H9 (cell line): ENCODE measurements at regions not wholly inside any gene's neighbourhood (a gene's known extent, or its start where the extent isn't known, plus 50 kb on each side); places are given as distances from the start of the nearest gene placed in this dataset.

Experiments used
- DNase-seq: peaks from one replicate; pipeline ENCODE4 v3.0.0-alpha.2; 2017
- H2AFZ ChIP-seq: one replicate; pipeline ENCODE4 v1.6.1; 2013; ENCODE audit warnings: mild to moderate bottlenecking, low read length, control low read depth, moderate library complexity
- H2AK5ac ChIP-seq: 2 replicates; pipeline ENCODE4 v1.6.1; 2013; ENCODE audit warnings: low read length, control low read depth, mixed read lengths; ENCODE audit not compliant: insufficient read length
- H2BK120ac ChIP-seq: one replicate; pipeline ENCODE4 v1.6.1; 2013; ENCODE audit warnings: low read depth, mild to moderate bottlenecking, low read length, control low read depth, inconsistent platforms; ENCODE audit not compliant: poor library complexity, severe bottlenecking
- H2BK12ac ChIP-seq: 2 replicates; pipeline ENCODE4 v1.6.1; 2013; ENCODE audit warnings: low read length, control low read depth, mixed read lengths, low read depth; ENCODE audit not compliant: insufficient read length
- H2BK15ac ChIP-seq: 2 replicates; pipeline ENCODE4 v1.6.1; 2013; ENCODE audit warnings: low read depth, low read length, control low read depth
- H2BK20ac ChIP-seq: one replicate; pipeline ENCODE4 v1.6.1; 2013; ENCODE audit warnings: low read depth, mild to moderate bottlenecking, low read length, control low read depth, inconsistent platforms; ENCODE audit not compliant: poor library complexity, severe bottlenecking
- H2BK5ac ChIP-seq: 2 replicates; pipeline ENCODE4 v1.6.1; 2013; ENCODE audit warnings: low read length, control low read depth, mixed read lengths; ENCODE audit not compliant: insufficient read length
- H3K14ac ChIP-seq: 2 replicates; pipeline ENCODE4 v1.6.1; 2013; ENCODE audit warnings: low read length, control low read depth; ENCODE audit not compliant: insufficient read depth
- H3K18ac ChIP-seq: 2 replicates; pipeline ENCODE4 v1.6.1; 2013; ENCODE audit warnings: low read depth, mild to moderate bottlenecking, mixed read lengths, low read length, control low read depth; ENCODE audit not compliant: insufficient read length
- H3K23ac ChIP-seq: 2 replicates; pipeline ENCODE4 v1.6.1; 2013; ENCODE audit warnings: low read length, control low read depth, mixed read lengths, low read depth; ENCODE audit not compliant: insufficient read length
- H3K23me2 ChIP-seq: 2 replicates; pipeline ENCODE4 v1.6.1; 2013; ENCODE audit warnings: low read depth, mild to moderate bottlenecking, mixed read lengths, low read length, control low read depth; ENCODE audit not compliant: insufficient read length, poor library complexity, severe bottlenecking
- H3K27ac ChIP-seq: 2 replicates; pipeline ENCODE4 v1.5.1; 2013; ENCODE audit warnings: low read length, control low read depth, mixed read lengths, low read depth; ENCODE audit not compliant: insufficient read length
- H3K27me3 ChIP-seq: 2 replicates; pipeline ENCODE4 v1.6.1; 2013; ENCODE audit warnings: low read length, control low read depth, inconsistent platforms; ENCODE audit not compliant: insufficient read depth
- H3K4ac ChIP-seq: 2 replicates; pipeline ENCODE4 v1.6.1; 2013; ENCODE audit warnings: low read depth, mild to moderate bottlenecking, control low read depth, inconsistent platforms, low read length, moderate library complexity
- H3K4me1 ChIP-seq: 2 replicates; pipeline ENCODE4 v1.6.1; 2013; ENCODE audit warnings: low read length, control low read depth, inconsistent platforms; ENCODE audit not compliant: insufficient read depth
- H3K4me2 ChIP-seq: 2 replicates; pipeline ENCODE4 v1.6.1; 2013; ENCODE audit warnings: low read length, control low read depth, mixed read lengths; ENCODE audit not compliant: insufficient read length, insufficient read depth
- H3K56ac ChIP-seq: 2 replicates; pipeline ENCODE4 v1.6.1; 2013; ENCODE audit warnings: low read depth, mild to moderate bottlenecking, mixed read lengths, low read length, control low read depth; ENCODE audit not compliant: insufficient read length
- H3K79me1 ChIP-seq: 2 replicates; pipeline ENCODE4 v1.6.1; 2013; ENCODE audit warnings: low read depth, mild to moderate bottlenecking, moderate library complexity, low read length, control low read depth, inconsistent platforms; ENCODE audit not compliant: insufficient read depth, poor library complexity, severe bottlenecking
- H3K79me2 ChIP-seq: 2 replicates; pipeline ENCODE4 v1.6.1; 2013; ENCODE audit warnings: low read length, control low read depth, inconsistent platforms; ENCODE audit not compliant: insufficient read depth
- H3K9ac ChIP-seq: 2 replicates; pipeline ENCODE4 v1.6.1; 2013; ENCODE audit warnings: low read length, control low read depth, mixed read lengths; ENCODE audit not compliant: insufficient read length; ENCODE audit errors: extremely low read depth
- H3K9me3 ChIP-seq: one replicate; pipeline ENCODE4 v1.6.1; 2013; ENCODE audit warnings: low read depth, low read length, inconsistent platforms; ENCODE audit not compliant: control insufficient read depth
- H3T11ph ChIP-seq: one replicate; pipeline ENCODE4 v1.6.1; 2013; ENCODE audit warnings: mild to moderate bottlenecking, low read length, control low read depth, inconsistent platforms
- H4K20me1 ChIP-seq: one replicate; pipeline ENCODE4 v1.6.1; 2013; ENCODE audit not compliant: control insufficient read depth, insufficient read length, insufficient read depth
- H4K5ac ChIP-seq: 2 replicates; pipeline ENCODE4 v1.6.1; 2013; ENCODE audit warnings: low read depth, mild to moderate bottlenecking, mixed read lengths, low read length, control low read depth; ENCODE audit not compliant: insufficient read length
- H4K8ac ChIP-seq: replicated peaks from 2 replicates; pipeline ENCODE4 v1.6.1; 2013; ENCODE audit warnings: low read length, control low read depth, mixed read lengths, low read depth; ENCODE audit not compliant: insufficient read length
- H4K91ac ChIP-seq: 2 replicates; pipeline ENCODE4 v1.6.1; 2013; ENCODE audit warnings: low read depth, mild to moderate bottlenecking, moderate library complexity, mixed read lengths, low read length, control low read depth; ENCODE audit not compliant: insufficient read length
- H3K27ac Mint-ChIP-seq, 3 experiments: 2 replicates in 2 of 3; 3 replicates in 1 of 3; pipeline ENCODE4 v1.8.0; 2020 to 2021; ENCODE audit warnings: mixed read lengths in 3 of 3, mild to moderate bottlenecking in 1 of 3, moderate library complexity in 1 of 3
- H3K27me3 Mint-ChIP-seq: 2 replicates; pipeline ENCODE4 v1.8.0; 2021; ENCODE audit warnings: low read depth, mild to moderate bottlenecking, moderate library complexity, mixed read lengths
- H3K36me3 Mint-ChIP-seq, 3 experiments: 2 replicates in 2 of 3; 3 replicates in 1 of 3; pipeline ENCODE4 v1.8.0; 2020 to 2021; ENCODE audit warnings: low read depth in 3 of 3, mixed read lengths in 3 of 3; ENCODE audit not compliant: insufficient read depth in 1 of 3
- H3K4me1 Mint-ChIP-seq, 2 experiments: 2 replicates each; pipeline ENCODE4 v1.8.0; 2020; ENCODE audit warnings: mixed read lengths in 2 of 2
- H3K4me3 Mint-ChIP-seq, 2 experiments: 2 replicates in 1 of 2; 3 replicates in 1 of 2; pipeline ENCODE4 v1.8.0; 2020 to 2021; ENCODE audit warnings: mild to moderate bottlenecking in 2 of 2, mixed read lengths in 2 of 2, moderate library complexity in 1 of 2
- H3K9me3 Mint-ChIP-seq, 2 experiments: 2 replicates in 1 of 2; 3 replicates in 1 of 2; pipeline ENCODE4 v1.8.0; 2020; ENCODE audit warnings: mild to moderate bottlenecking in 2 of 2, mixed read lengths in 2 of 2, moderate library complexity in 1 of 2
- TF ChIP-seq, protein P1 (sequence below): fragments of 200-600 bp; sonication (generic); conservative IDR thresholded peaks from 3 replicates; pipeline ENCODE4 v1.8.0; 2021; ENCODE audit warnings: antibody characterized with exemption, mild to moderate bottlenecking

DNA sequence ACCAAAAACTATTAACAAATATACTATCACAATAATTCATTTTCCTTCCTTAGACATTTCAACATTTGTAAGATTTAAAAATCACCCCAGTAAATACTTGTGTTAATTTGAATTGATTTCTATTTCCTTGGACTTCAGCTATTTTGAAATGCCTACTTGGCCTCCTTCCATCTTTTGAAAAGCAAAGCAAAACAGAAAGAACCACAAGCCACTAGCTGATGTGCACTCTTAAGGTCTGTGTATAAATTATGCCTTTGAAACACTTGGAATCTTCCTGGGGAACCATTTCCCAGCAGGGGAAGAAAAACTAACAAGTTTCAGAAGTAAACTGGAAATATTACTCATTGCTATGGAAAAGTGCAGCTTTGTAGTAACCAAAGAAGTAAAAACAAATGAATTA, 139.8 kb downstream of the CLCN4 start:
- H3K4ac ChIP-seq: no peak overlapping the region
- peaks cover 1% of the 10 kb centered on the region for H3K27me3 Mint-ChIP-seq
- no peaks in the 10 kb centered on the region for H3K4me1 Mint-ChIP-seq
- H3K79me1 ChIP-seq: no peaks in the 10 kb centered on the region
- H2BK5ac ChIP-seq: no peak overlapping the region
- no peak overlapping the region for H2BK20ac ChIP-seq
- H3K79me2 ChIP-seq: no peaks in the 10 kb centered on the region
- no peak overlapping the region for H3K18ac ChIP-seq
- no peak overlapping the region for H3K23ac ChIP-seq
- no peaks in the 10 kb centered on the region for H3K4me1 ChIP-seq
- H4K5ac ChIP-seq: no peak overlapping the region
- no peak overlapping the region for H2AK5ac ChIP-seq
- H2AFZ ChIP-seq: no peak overlapping the region
- TF ChIP-seq, protein P1, sequence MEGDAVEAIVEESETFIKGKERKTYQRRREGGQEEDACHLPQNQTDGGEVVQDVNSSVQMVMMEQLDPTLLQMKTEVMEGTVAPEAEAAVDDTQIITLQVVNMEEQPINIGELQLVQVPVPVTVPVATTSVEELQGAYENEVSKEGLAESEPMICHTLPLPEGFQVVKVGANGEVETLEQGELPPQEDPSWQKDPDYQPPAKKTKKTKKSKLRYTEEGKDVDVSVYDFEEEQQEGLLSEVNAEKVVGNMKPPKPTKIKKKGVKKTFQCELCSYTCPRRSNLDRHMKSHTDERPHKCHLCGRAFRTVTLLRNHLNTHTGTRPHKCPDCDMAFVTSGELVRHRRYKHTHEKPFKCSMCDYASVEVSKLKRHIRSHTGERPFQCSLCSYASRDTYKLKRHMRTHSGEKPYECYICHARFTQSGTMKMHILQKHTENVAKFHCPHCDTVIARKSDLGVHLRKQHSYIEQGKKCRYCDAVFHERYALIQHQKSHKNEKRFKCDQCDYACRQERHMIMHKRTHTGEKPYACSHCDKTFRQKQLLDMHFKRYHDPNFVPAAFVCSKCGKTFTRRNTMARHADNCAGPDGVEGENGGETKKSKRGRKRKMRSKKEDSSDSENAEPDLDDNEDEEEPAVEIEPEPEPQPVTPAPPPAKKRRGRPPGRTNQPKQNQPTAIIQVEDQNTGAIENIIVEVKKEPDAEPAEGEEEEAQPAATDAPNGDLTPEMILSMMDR: no peak
- H4K20me1 ChIP-seq: no peaks in the 10 kb centered on the region
- no peak overlapping the region for H2BK15ac ChIP-seq
- no peak for DNase-seq
- no peak overlapping the region for H2BK12ac ChIP-seq
- no peaks in the 10 kb centered on the region for H3K27me3 ChIP-seq
- H4K91ac ChIP-seq: no peak overlapping the region
- no peak overlapping the region for H3K4me3 Mint-ChIP-seq
- no peak overlapping the region for H3K4me2 ChIP-seq
- peaks cover 0 to 3% (median 0%) of the 10 kb centered on the region in 3 experiments; a peak in 2 of 7 replicates for H3K36me3 Mint-ChIP-seq
- no peak overlapping the region for H3K14ac ChIP-seq
- no peak overlapping the region for H4K8ac ChIP-seq
- no peak overlapping the region for H3T11ph ChIP-seq
- H3K9ac ChIP-seq: no peak overlapping the region
- peaks cover 8% of the 10 kb centered on the region for H3K9me3 ChIP-seq
- H3K56ac ChIP-seq: no peak overlapping the region
- no peaks in the 10 kb centered on the region for H3K23me2 ChIP-seq
- no peak overlapping the region for H3K27ac ChIP-seq
- no peak overlapping the region for H2BK120ac ChIP-seq
- H3K9me3 Mint-ChIP-seq: peaks cover 44 to 51% of the 10 kb centered on the region in 2 experiments
- H3K27ac Mint-ChIP-seq: no peak overlapping the region
